Hepatocyte (in vitro differentiated cells): ENCODE measurements at regions not wholly inside any gene's neighbourhood (a gene's known extent, or its start where the extent isn't known, plus 50 kb on each side); places are given as distances from the start of the nearest gene placed in this dataset.

Experiments
- CTCF ChIP-seq: fragments of 200-600 bp; sonication (generic); IDR thresholded peaks from 2 replicates; pipeline ENCODE4 v1.5.1; 2016; ENCODE audit warnings: antibody characterized with exemption, mild to moderate bottlenecking; ENCODE audit not compliant: poor library complexity
- EZH2 ChIP-seq: fragments of 200-600 bp; sonication (generic); IDR thresholded peaks from 2 replicates; pipeline ENCODE4 v1.6.1; 2016; ENCODE audit warnings: antibody characterized with exemption, mild to moderate bottlenecking, borderline replicate concordance
- EZH2phosphoT487 ChIP-seq: fragments of 200-600 bp; sonication (generic); IDR thresholded peaks from one replicate; pipeline ENCODE4 v1.6.1; 2018; ENCODE audit warnings: antibody characterized with exemption, mild to moderate bottlenecking, low read depth, moderate library complexity; ENCODE audit not compliant: unreplicated experiment, severe bottlenecking

- TF ChIP-seq EZH2 (no peak), CTCF (no peak), EZH2phosphoT487 (no peak)
Observed at GRCh38 chr14:43052897-43053296, 1446.2 kb downstream of the LRFN5 start.
